Keratinocyte (primary cell): ENCODE measurements at regions not wholly inside any gene's neighbourhood (a gene's known extent, or its start where the extent isn't known, plus 50 kb on each side); places are given as distances from the start of the nearest gene placed in this dataset.

Experiments
- DNase-seq: peaks from one replicate; pipeline ENCODE4 v3.0.0-alpha.2; 2011; ENCODE audit warnings: low read depth, missing footprints, low spot score
- FAIRE-seq: peaks from 2 replicates; lab custom pipeline; 2011; peaks lifted over from hg19 to GRCh38; lab: Jason Lieb, UNC
- H2AFZ ChIP-seq: 2 replicates; pipeline ENCODE4 v1.6.0; 2012; ENCODE audit warnings: low read length, control low read depth, inconsistent platforms; ENCODE audit not compliant: control insufficient read depth
- H3K27ac ChIP-seq: 2 replicates; pipeline ENCODE4 v1.5.1; 2011; ENCODE audit warnings: low read length; ENCODE audit not compliant: control insufficient read depth, insufficient read depth
- H3K27me3 ChIP-seq: 3 replicates; pipeline ENCODE4 v1.6.0; 2011; ENCODE audit warnings: low read length; ENCODE audit not compliant: control insufficient read depth, insufficient read depth; ENCODE audit errors: extremely low read depth
- H3K36me3 ChIP-seq, 2 experiments: 2 replicates in 1 of 2; 3 replicates in 1 of 2; pipeline ENCODE4 v1.5.1; 2011; ENCODE audit warnings: low read length in 2 of 2, mild to moderate bottlenecking in 1 of 2; ENCODE audit not compliant: control insufficient read depth in 2 of 2, insufficient read depth in 2 of 2; ENCODE audit errors: extremely low read depth in 1 of 2
- H3K4me1 ChIP-seq: 3 replicates; pipeline ENCODE4 v1.5.1; 2011; ENCODE audit warnings: low read length; ENCODE audit not compliant: control insufficient read depth, insufficient read depth; ENCODE audit errors: extremely low read depth
- H3K4me2 ChIP-seq: 3 replicates; pipeline ENCODE4 v1.6.0; 2011; ENCODE audit warnings: low read depth, low read length; ENCODE audit not compliant: control insufficient read depth, insufficient read depth; ENCODE audit errors: extremely low read depth
- H3K4me3 ChIP-seq, 3 experiments: fragments of 200-600 bp in 1 of 3; sonication (generic) in 1 of 3; 2 replicates in 2 of 3; 3 replicates in 1 of 3; pipeline ENCODE4 v1.5.1; 2011 to 2016; ENCODE audit warnings: low read length in 3 of 3, mild to moderate bottlenecking in 3 of 3, control low read depth in 2 of 3, inconsistent platforms in 1 of 3, low read depth in 1 of 3, mixed read lengths in 1 of 3, mixed run types in 1 of 3, moderate library complexity in 1 of 3; ENCODE audit not compliant: control insufficient read depth in 2 of 3, insufficient read depth in 2 of 3; ENCODE audit errors: extremely low read depth in 1 of 3
- H3K79me2 ChIP-seq: 2 replicates; pipeline ENCODE4 v1.6.0; 2012; ENCODE audit warnings: low read length; ENCODE audit not compliant: control insufficient read depth, insufficient read depth
- H3K9ac ChIP-seq: 3 replicates; pipeline ENCODE4 v1.6.0; 2011; ENCODE audit warnings: low read length; ENCODE audit not compliant: control insufficient read depth, insufficient read depth; ENCODE audit errors: extremely low read depth
- H3K9me1 ChIP-seq: 3 replicates; pipeline ENCODE4 v1.6.0; 2011; ENCODE audit warnings: low read length; ENCODE audit not compliant: control insufficient read depth, insufficient read depth; ENCODE audit errors: extremely low read depth
- H3K9me3 ChIP-seq: 2 replicates; pipeline ENCODE4 v1.5.1; 2012; ENCODE audit warnings: low read depth, low read length; ENCODE audit not compliant: control insufficient read depth
- H4K20me1 ChIP-seq: 3 replicates; pipeline ENCODE4 v1.6.0; 2011; ENCODE audit warnings: low read length; ENCODE audit not compliant: control insufficient read depth, insufficient read depth; ENCODE audit errors: extremely low read depth
- EZH2 ChIP-seq: IDR thresholded peaks from one replicate; pipeline ENCODE4 v1.6.1; 2012; ENCODE audit warnings: inconsistent platforms, mild to moderate bottlenecking, low read length, moderate library complexity
- dilution Hi-C: fragments of 300-500 bp; cut with MboI; formaldehyde crosslinking; loops from one replicate; pipeline ENCODE4 v1.7.0; 2020; ENCODE audit warnings: low sequenced_read_pairs; ENCODE audit not compliant: extremely low pct_ligation_motif_present
- TF ChIP-seq, protein P1 (sequence below), 3 experiments: IDR thresholded peaks in 1 of 3; conservative IDR thresholded peaks in 1 of 3; optimal IDR thresholded peaks in 1 of 3; 2 replicates in 2 of 3; 3 replicates in 1 of 3; pipeline versions ENCODE3 to v1.5.1; 2011; ENCODE audit warnings: low read length in 3 of 3, mild to moderate bottlenecking in 3 of 3, moderate library complexity in 2 of 3, control low read depth in 1 of 3, inconsistent platforms in 1 of 3; ENCODE audit not compliant: insufficient read depth in 2 of 3; ENCODE audit errors: extremely low read depth in 1 of 3

DNA sequence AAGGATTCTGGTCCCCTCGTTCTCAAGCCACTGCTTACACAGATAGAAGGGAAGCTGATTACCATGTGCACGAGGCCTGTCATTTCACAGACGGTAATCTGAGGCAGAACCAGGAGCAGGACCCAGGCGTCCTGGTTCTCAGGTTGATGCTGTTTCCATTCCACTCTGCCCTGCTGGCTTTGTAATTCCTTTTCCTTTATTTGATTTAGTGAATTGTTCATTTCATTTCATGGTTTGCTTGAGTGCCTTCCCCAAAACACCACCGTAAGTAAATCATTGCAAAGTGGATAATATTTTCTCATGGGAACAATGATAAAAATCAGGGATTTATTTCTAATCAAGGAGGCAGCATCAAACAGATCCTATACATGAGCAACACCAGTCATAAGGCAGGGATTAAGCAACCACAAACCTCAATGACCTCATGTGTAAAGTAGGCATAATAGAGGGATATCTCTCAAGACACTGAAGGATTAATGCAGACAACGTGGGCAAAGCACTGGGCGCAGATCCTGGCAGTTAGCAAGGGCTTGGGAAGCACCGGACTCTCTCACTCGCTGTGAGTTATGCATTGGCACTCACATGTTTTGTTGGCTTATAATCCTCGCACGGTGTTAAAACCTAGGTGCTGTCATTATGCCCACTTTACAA, 229.5 kb upstream of the FOXQ1 start:
- FAIRE-seq: peak; percentile 94
- Histone ChIP-seq H3K9me1 (no peaks in the 10 kb centered on the region), H3K9ac (peak overlapping the region; percentile 72), H2AFZ (peak overlapping the region; percentile 78), H3K4me3 (peak overlapping the region in 2 of 3 experiments; percentile 39 to 50), H3K36me3 (no peaks in the 10 kb centered on the region), H3K4me1 (peaks cover 31% of the 10 kb centered on the region), H3K4me2 (peak overlapping the region; percentile 79), H3K9me3 (no peaks in the 10 kb centered on the region), H4K20me1 (no peaks in the 10 kb centered on the region), H3K79me2 (no peaks in the 10 kb centered on the region), H3K27me3 (no peaks in the 10 kb centered on the region), H3K27ac (peak overlapping the region; percentile 92)
- DNase-seq: peak; percentile 71
- dilution Hi-C loops: no loop called here
- no peak for TF ChIP-seq EZH2
- TF ChIP-seq, protein P1, sequence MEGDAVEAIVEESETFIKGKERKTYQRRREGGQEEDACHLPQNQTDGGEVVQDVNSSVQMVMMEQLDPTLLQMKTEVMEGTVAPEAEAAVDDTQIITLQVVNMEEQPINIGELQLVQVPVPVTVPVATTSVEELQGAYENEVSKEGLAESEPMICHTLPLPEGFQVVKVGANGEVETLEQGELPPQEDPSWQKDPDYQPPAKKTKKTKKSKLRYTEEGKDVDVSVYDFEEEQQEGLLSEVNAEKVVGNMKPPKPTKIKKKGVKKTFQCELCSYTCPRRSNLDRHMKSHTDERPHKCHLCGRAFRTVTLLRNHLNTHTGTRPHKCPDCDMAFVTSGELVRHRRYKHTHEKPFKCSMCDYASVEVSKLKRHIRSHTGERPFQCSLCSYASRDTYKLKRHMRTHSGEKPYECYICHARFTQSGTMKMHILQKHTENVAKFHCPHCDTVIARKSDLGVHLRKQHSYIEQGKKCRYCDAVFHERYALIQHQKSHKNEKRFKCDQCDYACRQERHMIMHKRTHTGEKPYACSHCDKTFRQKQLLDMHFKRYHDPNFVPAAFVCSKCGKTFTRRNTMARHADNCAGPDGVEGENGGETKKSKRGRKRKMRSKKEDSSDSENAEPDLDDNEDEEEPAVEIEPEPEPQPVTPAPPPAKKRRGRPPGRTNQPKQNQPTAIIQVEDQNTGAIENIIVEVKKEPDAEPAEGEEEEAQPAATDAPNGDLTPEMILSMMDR (optimal IDR thresholded peaks at IDR 0.05 in 1 of 3, IDR thresholded peaks at IDR 0.05 in 1 of 3, conservative IDR thresholded peaks at IDR 0.05 in 1 of 3; ENCODE audit: extremely low read depth in 1 of 3, insufficient read depth in 2 of 3, low read length in 3 of 3): no peak

DNA sequence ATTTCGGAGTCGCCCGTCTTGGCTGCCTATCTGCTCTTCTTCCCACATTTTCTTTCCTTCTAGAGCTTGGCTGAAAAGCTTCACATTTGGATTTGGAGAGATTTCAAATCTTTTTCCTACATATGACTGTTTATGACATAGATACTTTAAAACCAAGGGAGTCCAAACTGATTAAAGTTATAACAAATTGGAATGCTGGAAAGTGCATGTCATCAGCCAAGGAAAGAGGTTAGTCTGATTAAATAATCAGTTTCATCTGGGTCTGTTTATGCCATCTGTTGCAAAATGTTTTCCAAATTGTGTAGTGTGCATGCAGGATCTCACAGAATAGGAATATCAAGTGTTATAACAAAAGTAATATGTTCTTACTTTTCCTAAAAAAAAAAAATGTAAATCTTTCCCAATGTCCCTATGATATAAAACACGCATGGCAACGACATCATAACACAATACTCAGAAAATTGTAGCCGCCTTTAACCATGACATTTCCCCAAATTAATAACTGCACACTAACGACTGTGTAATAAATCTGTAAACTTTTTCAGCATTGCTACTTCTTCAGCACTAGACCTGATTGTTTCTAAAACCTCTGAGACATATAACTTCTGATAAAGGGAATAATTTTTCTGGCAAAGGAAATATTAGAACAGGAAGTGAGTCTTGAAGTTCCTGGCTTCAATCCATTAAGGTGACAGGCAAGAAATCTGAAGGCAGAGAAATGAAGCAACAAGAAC, 230.2 kb upstream of the FOXQ1 start:
- dilution Hi-C loops: no loop called here
- peak overlapping the region; percentile 72 for H3K9ac ChIP-seq
- H3K27ac ChIP-seq: peak overlapping the region; percentile 92
- no peaks in the 10 kb centered on the region for H4K20me1 ChIP-seq
- no peaks in the 10 kb centered on the region for H3K9me1 ChIP-seq
- no peaks in the 10 kb centered on the region for H3K79me2 ChIP-seq
- DNase-seq: no peak
- no peak for TF ChIP-seq EZH2
- TF ChIP-seq, protein P1 (optimal IDR thresholded peaks at IDR 0.05 in 1 of 3, IDR thresholded peaks at IDR 0.05 in 1 of 3, conservative IDR thresholded peaks at IDR 0.05 in 1 of 3; ENCODE audit: extremely low read depth in 1 of 3, insufficient read depth in 2 of 3, low read length in 3 of 3): no peak
- peak overlapping the region in 2 of 3 experiments; percentile 39 to 50 for H3K4me3 ChIP-seq
- H3K36me3 ChIP-seq: no peaks in the 10 kb centered on the region
- peaks cover 25% of the 10 kb centered on the region for H3K4me1 ChIP-seq
- peak overlapping the region; percentile 79 for H3K4me2 ChIP-seq
- peak overlapping the region; percentile 78 for H2AFZ ChIP-seq
- no peaks in the 10 kb centered on the region for H3K9me3 ChIP-seq
- no peaks in the 10 kb centered on the region for H3K27me3 ChIP-seq
- no peak for FAIRE-seq
